ENCODE measurements at regions not wholly inside any gene's neighbourhood (a gene's known extent, or its start where the extent isn't known, plus 50 kb on each side); places are given as distances from the start of the nearest gene placed in this dataset.

- no peak for TF ChIP-seq CTCF (IDR thresholded peaks at IDR 0.05)
- no peak for TF ChIP-seq ZFX (IDR thresholded peaks at IDR 0.05; ENCODE audit: borderline replicate concordance)
Measured at GRCh38 chr20:24331939-24332338, 137.5 kb upstream of the SYNDIG1 start.
